Uterus (tissue), 3 donors: ENCODE measurements at regions not wholly inside any gene's neighbourhood (a gene's known extent, or its start where the extent isn't known, plus 50 kb on each side); places are given as distances from the start of the nearest gene placed in this dataset.

ENCODE experiments used
- DNase-seq, 2 donors: peaks; one replicate each; pipeline ENCODE4 v3.0.0-alpha.2; 2019 to 2020
- H3K27ac ChIP-seq, 2 donors: fragments of 200-600 bp; sonication (generic); 1 replicate in 1 of 2; 2 replicates in 1 of 2; pipeline ENCODE4 v1.5.1; 2016 to 2018
- H3K27me3 ChIP-seq, 2 donors: fragments of 200-600 bp; sonication (generic); one replicate each; pipeline ENCODE4 v1.5.1; 2018 to 2019; ENCODE audit warnings: control low read depth in 1 of 2
- H3K36me3 ChIP-seq, 2 donors: fragments of 200-600 bp; sonication (generic); one replicate each; pipeline ENCODE4 v1.5.1; 2019; ENCODE audit warnings: control low read depth in 1 of 2
- H3K4me1 ChIP-seq, 2 donors: fragments of 200-600 bp; sonication (generic); one replicate each; pipeline ENCODE4 v1.5.1; 2018 to 2019; ENCODE audit warnings: control low read depth in 1 of 2
- H3K4me3 ChIP-seq, 2 donors: fragments of 200-600 bp; sonication (generic); 1 replicate in 1 of 2; 2 replicates in 1 of 2; pipeline ENCODE4 v1.5.1; 2018 to 2019; ENCODE audit warnings: mild to moderate bottlenecking in 1 of 2
- H3K9me3 ChIP-seq, 2 donors: fragments of 200-600 bp; sonication (generic); one replicate each; pipeline ENCODE4 v1.5.1; 2019; ENCODE audit warnings: control low read depth in 1 of 2
- POLR2A ChIP-seq, 2 donors: fragments of 450-650 bp; IDR thresholded peaks; one replicate each; pipeline ENCODE4 v1.6.1; 2016; ENCODE audit warnings: antibody characterized with exemption in 2 of 2, mild to moderate bottlenecking in 1 of 2, moderate library complexity in 1 of 2
- intact Hi-C: fragments of 100-400 bp; cut with DNase I; formaldehyde crosslinking; loops from one replicate; pipeline ENCODE4 v1.15.1; 2023; ENCODE audit warnings: low total_unique reads
- TF ChIP-seq, protein P1 (sequence below), 4 experiments: fragments of 200-600 bp in 2 of 4; fragments of 450-650 bp in 2 of 4; sonication (generic) in 2 of 4; IDR thresholded peaks; one replicate each; pipeline ENCODE4 v1.5.1; 2016 to 2019; ENCODE audit warnings: antibody characterized with exemption in 4 of 4, mild to moderate bottlenecking in 2 of 4, moderate library complexity in 1 of 4
- donor health status: DM: yes; HTN: yes; CAD: no.

DNA sequence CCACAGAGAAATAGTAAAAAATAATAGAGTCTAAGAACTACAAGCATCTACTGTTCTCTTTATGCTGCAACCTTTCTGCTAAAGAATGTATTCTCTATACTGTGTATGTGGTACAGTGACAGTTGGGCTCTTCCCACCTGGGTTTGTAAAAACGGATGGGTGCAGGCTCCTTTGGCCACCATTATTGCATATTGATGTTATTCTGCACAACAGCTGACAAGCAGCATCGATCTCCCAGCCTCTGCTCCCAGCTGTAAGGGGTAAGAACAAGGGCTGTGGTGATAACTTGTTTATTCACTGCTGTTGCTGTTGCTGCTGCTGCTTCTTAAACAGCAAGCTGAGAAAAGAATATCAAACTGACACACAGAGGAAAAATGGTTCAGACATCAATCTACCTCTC, 56.1 kb downstream of the KCNRG start:
- DNase-seq, result no peak
- H3K36me3 ChIP-seq, result no peaks in the 10 kb centered on the region

DNA sequence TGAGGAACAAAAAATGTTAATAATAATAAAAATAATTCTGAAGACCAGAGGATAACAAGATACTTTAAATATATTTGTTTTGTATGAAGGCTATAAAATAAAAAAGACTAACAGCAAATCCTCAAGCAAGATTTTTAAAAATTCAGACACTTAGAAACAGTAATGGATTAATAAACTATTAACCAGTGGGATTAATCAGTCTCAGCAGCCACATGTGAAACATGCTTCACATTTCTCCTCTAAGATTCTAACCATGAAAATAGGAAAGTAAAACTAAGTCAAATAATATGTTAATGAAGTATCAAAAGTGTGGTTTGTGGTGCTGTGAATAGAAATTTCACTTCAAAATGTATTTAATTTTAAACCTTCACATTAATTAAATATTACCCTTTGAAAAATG, 57.4 kb downstream of the KCNRG start:
- peaks cover 0 to 3% of the 10 kb centered on the region in 2 donors for H3K4me1 ChIP-seq
- intact Hi-C loops, result no loop called here
- no peaks in the 10 kb centered on the region for H3K27me3 ChIP-seq
- H3K27ac ChIP-seq, result peak overlapping the region in 1 of 2 donors; percentile 98
- no peak overlapping the region for H3K4me3 ChIP-seq
- no peaks in the 10 kb centered on the region for H3K9me3 ChIP-seq
- no peak for DNase-seq
- H3K36me3 ChIP-seq, result no peaks in the 10 kb centered on the region
- TF ChIP-seq POLR2A (IDR thresholded peaks at IDR 0.05), result no peak

More for the DNA sequence above, 56.1 kb downstream of the KCNRG start:
- Histone ChIP-seq H3K4me3 (no peak overlapping the region), H3K27me3 (no peaks in the 10 kb centered on the region), H3K27ac (peak overlapping the region in 1 of 2 donors; percentile 63), H3K4me1 (peaks cover 0 to 3% of the 10 kb centered on the region in 2 donors), H3K9me3 (no peaks in the 10 kb centered on the region)
- intact Hi-C loops, result no loop called here
- TF ChIP-seq POLR2A (IDR thresholded peaks at IDR 0.05), result no peak
- TF ChIP-seq, protein P1, sequence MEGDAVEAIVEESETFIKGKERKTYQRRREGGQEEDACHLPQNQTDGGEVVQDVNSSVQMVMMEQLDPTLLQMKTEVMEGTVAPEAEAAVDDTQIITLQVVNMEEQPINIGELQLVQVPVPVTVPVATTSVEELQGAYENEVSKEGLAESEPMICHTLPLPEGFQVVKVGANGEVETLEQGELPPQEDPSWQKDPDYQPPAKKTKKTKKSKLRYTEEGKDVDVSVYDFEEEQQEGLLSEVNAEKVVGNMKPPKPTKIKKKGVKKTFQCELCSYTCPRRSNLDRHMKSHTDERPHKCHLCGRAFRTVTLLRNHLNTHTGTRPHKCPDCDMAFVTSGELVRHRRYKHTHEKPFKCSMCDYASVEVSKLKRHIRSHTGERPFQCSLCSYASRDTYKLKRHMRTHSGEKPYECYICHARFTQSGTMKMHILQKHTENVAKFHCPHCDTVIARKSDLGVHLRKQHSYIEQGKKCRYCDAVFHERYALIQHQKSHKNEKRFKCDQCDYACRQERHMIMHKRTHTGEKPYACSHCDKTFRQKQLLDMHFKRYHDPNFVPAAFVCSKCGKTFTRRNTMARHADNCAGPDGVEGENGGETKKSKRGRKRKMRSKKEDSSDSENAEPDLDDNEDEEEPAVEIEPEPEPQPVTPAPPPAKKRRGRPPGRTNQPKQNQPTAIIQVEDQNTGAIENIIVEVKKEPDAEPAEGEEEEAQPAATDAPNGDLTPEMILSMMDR (IDR thresholded peaks at IDR 0.05), result no peak

DNA sequence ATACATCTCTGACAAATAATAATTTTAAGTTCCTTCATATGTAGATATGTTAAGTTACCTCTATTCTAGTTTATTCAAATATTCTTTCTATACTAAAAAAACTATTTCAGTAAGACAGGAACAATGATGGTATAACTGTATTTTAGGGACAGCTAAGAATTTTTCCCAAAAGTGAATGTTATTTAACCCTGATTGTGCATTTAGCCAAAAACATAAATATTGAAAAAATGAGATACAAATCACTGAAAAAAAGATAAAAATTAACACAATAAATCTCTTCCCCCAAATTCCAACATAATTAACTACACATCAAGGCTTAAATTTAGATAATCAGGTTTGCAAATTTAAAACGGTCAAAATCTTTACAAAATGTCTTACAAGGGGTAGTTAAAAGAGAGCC, 58.1 kb downstream of the KCNRG start:
- peaks cover 0 to 3% of the 10 kb centered on the region in 2 donors for H3K4me1 ChIP-seq
- H3K27ac ChIP-seq, result peak overlapping the region in 1 of 2 donors; percentile 98
- no peak for TF ChIP-seq POLR2A (IDR thresholded peaks at IDR 0.05)
- no peaks in the 10 kb centered on the region for H3K9me3 ChIP-seq
- no peaks in the 10 kb centered on the region for H3K27me3 ChIP-seq
- no peak overlapping the region for H3K4me3 ChIP-seq
- DNase-seq, result no peak
- intact Hi-C loops, result no loop called here
- no peaks in the 10 kb centered on the region for H3K36me3 ChIP-seq

DNA sequence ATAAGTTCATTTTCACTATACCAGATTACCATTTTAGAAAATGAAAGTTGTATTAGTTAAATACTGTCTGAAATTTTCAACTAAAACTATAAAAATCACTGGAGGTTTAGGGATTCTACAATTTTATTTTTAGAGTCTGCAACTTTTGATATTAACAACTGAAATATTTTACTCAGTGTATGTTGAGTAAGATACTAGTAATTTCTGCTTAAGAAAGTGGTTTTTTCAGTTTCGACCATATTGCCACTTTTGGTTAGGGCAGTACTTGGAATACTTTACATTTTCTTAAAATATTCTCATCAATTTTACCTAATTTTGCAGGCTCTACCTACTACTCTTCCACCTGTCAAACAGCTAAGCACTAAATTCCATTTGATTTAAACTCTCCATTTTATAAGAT, 59.6 kb downstream of the KCNRG start:
- TF ChIP-seq, protein P1 (IDR thresholded peaks at IDR 0.05), result no peak
- no peak for TF ChIP-seq POLR2A (IDR thresholded peaks at IDR 0.05)
- no peak overlapping the region for H3K4me3 ChIP-seq
- no peaks in the 10 kb centered on the region for H3K9me3 ChIP-seq
- H3K27me3 ChIP-seq, result no peaks in the 10 kb centered on the region
- H3K4me1 ChIP-seq, result peaks cover 0 to 3% of the 10 kb centered on the region in 2 donors
- peak overlapping the region in 1 of 2 donors; percentile 98 for H3K27ac ChIP-seq
- no peaks in the 10 kb centered on the region for H3K36me3 ChIP-seq
- DNase-seq, result no peak
- intact Hi-C loops, result no loop called here

DNA sequence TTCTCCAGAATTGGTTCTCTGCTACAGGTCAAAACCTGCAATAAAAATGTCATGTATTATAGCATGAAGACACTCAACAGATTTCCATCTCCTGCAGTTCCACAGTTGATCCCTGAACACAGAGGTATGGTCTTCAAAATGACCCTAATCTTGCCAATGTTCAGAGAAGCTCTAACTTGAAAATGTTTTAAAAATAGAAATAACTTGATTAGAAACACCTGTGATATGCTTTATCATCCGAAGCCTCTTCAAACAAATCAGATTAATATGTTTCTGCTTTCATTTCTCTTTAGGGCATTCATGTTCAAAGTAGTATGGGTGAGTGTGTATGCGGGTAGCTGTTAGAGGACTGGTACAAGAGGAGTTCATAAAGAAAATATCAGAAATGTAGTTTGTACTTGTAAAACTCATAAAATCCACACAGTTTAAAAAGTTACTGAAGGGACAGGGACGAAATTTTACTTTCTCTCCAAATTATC, 60.4 kb downstream of the KCNRG start:
- Histone ChIP-seq H3K4me3 (no peak overlapping the region), H3K27ac (peak overlapping the region; percentile 10 to 98), H3K4me1 (peaks cover 0 to 3% of the 10 kb centered on the region in 2 donors), H3K36me3 (no peaks in the 10 kb centered on the region), H3K9me3 (no peaks in the 10 kb centered on the region), H3K27me3 (no peaks in the 10 kb centered on the region)
- DNase-seq, result no peak
- intact Hi-C loops, result no loop called here
- no peak for TF ChIP-seq POLR2A (IDR thresholded peaks at IDR 0.05)
- TF ChIP-seq, protein P1 (IDR thresholded peaks at IDR 0.05), result no peak

DNA sequence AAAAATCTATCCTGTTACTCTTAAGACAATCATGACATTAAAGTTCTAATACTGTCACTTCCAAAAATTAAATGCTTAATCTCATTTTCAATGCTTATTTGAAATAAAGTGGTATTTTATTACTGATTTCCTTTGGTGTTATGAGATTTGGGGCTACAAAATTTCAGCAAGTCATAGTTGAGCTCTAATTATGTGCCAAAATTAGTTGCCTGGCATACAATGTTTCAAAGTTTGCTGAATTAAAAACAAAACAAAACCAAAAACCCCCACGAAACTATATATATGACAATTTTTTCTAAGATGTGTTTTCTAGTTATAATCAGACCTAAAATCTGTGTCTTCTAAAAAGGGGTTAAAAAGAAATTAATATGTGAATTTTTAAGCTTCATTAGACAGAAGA, 62.2 kb downstream of the KCNRG start:
- Histone ChIP-seq H3K27me3 (no peaks in the 10 kb centered on the region), H3K4me1 (peaks cover 0 to 3% of the 10 kb centered on the region in 2 donors), H3K27ac (peak overlapping the region; percentile 7 to 98), H3K36me3 (no peaks in the 10 kb centered on the region), H3K4me3 (no peak overlapping the region), H3K9me3 (no peaks in the 10 kb centered on the region)
- TF ChIP-seq POLR2A (IDR thresholded peaks at IDR 0.05), result no peak
- TF ChIP-seq, protein P1 (IDR thresholded peaks at IDR 0.05), result no peak
- no peak for DNase-seq
- intact Hi-C loops, result no loop called here
